Muscle layer of duodenum (tissue), 2 donors: ENCODE measurements at regions not wholly inside any gene's neighbourhood (a gene's known extent, or its start where the extent isn't known, plus 50 kb on each side); places are given as distances from the start of the nearest gene placed in this dataset.
"Not testable (repeated sequence)": the region's sequence is repeated elsewhere in the genome, so short reads cannot be mapped to it uniquely, and the experiment has no call there.

Source experiments
- H3K27ac ChIP-seq: one replicate; pipeline ENCODE4 v1.7.0; 2013; ENCODE audit warnings: mild to moderate bottlenecking, low read length
- H3K27me3 ChIP-seq: one replicate; pipeline ENCODE4 v1.7.0; 2013; ENCODE audit warnings: low read depth, mild to moderate bottlenecking, control low read depth, low read length
- H3K36me3 ChIP-seq, 2 donors: one replicate each; pipeline ENCODE4 v1.7.0; 2013; ENCODE audit warnings: low read length in 2 of 2, control low read depth in 1 of 2, mild to moderate bottlenecking in 1 of 2; ENCODE audit not compliant: insufficient read depth in 2 of 2, control insufficient read depth in 1 of 2
- H3K4me1 ChIP-seq, 2 donors: one replicate each; pipeline ENCODE4 v1.7.0; 2013; ENCODE audit warnings: low read length in 2 of 2, mild to moderate bottlenecking in 2 of 2, control low read depth in 1 of 2, moderate library complexity in 1 of 2; ENCODE audit not compliant: insufficient read depth in 2 of 2, control insufficient read depth in 1 of 2
- H3K4me3 ChIP-seq, 2 donors: one replicate each; pipeline ENCODE4 v1.7.0; 2013; ENCODE audit warnings: low read length in 2 of 2, low read depth in 1 of 2, mild to moderate bottlenecking in 1 of 2
- H3K9me3 ChIP-seq, 2 donors: one replicate each; pipeline ENCODE4 v1.7.0; 2013; ENCODE audit warnings: low read length in 2 of 2, control low read depth in 1 of 2, mild to moderate bottlenecking in 1 of 2; ENCODE audit not compliant: control insufficient read depth in 1 of 2
- donor health status: healthy.

DNA sequence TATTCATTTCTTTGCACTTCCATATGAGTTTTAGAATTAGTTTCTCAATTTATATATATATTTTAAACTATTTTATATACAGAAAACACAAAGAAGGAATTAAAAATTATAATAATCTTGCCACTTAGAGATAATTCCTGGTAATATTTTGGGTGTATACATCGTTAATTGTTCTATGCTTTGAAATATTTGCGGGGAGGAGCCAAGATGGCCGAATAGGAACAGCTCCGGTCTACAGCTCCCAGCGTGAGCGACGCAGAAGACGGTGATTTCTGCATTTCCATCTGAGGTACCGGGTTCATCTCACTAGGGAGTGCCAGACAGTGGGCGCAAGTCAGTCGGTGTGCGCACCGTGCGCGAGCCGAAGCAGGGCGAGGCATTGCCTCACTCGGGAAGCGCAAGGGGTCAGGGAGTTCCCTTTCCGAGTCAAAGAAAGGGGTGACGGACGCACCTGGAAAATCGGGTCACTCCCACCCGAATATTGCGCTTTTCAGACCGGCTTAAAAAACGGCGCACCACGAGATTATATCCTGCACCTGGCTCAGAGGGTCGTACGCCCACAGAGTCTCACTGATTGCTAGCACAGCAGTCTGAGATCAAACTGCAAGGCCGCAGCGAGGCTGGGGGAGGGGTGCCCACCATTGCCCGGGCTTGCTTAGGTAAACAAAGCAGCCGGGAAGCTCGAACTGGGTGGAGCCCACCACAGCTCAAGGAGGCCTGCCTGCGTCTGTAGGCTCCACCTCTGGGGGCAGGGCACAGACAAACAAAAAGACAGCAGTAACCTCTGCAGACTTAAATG, 197.1 kb upstream of the HAAO start:
- H3K4me1 ChIP-seq, H3K27ac ChIP-seq, H3K27me3 ChIP-seq, H3K4me3 ChIP-seq, H3K36me3 ChIP-seq, H3K9me3 ChIP-seq: not testable (repeated sequence)

GRCh38 chr2:42988055-42988454, 195.7 kb upstream of the HAAO start:
- not testable (repeated sequence) for H3K27me3 ChIP-seq, H3K4me3 ChIP-seq, H3K4me1 ChIP-seq, H3K27ac ChIP-seq, H3K36me3 ChIP-seq, H3K9me3 ChIP-seq

DNA sequence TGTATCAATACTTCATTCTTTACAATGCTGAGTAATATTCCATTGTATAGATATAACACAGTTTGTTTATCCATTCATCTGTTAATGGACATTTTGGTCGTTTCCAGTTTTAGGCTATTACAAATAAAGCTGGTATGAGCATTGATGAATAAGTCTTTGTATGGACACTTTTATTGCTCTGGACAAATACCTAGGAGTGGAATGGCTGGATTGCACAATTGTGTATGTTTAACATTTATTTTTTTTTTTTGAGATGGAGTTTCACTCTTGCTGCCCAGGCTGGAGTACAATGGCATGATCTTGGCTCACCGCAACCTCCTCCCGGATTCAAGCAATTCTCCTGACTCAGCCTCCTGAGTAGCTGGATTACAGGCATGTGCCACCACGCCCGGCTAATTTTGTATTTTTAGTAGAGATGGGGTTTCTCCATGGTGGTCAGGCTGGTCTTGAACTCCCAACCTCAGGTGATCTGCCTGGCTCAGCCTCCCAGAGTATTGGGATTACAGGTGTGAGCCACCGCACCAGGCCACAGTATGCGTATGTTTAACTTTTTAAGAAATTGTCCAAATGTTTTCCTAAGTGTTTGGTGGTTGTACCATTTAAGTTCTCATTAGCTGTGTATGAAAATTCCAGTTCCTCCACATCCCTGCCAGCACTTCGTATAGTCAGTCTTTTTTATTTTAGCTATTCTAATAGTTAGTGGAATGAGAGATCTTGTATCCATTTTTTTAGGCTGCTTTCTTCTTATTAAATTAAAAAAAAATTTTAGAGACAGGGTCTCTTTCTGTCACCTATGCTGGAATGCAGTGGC, 194.9 kb upstream of the HAAO start:
- Histone ChIP-seq H3K4me3 (no peak overlapping the region), H3K4me1 (no peaks in the 10 kb centered on the region), H3K9me3 (no peaks in the 10 kb centered on the region), H3K36me3 (no peaks in the 10 kb centered on the region), H3K27me3 (no peaks in the 10 kb centered on the region), H3K27ac (no peak overlapping the region)

DNA sequence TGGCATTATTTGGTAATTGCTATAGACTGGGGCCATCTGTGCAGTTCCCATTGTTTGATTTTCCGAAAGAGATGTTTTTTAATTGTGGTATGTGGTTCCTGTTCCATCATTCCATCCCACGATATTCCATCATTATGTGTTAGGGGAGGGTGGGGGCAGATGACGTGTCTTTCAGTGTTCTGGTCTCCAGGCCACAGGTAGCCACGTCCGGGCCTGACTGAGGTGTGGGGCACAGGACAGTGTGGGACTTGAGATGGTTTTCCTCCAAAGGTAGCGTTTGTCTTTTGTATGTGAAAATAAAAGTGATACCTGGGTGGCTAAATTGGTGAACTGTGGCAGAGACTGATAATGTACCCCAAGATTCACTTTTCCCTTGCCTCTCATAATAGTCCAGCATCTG, 192.2 kb upstream of the HAAO start:
- no peaks in the 10 kb centered on the region for H3K9me3 ChIP-seq
- H3K4me3 ChIP-seq: no peak overlapping the region
- no peak overlapping the region for H3K27ac ChIP-seq
- H3K36me3 ChIP-seq: no peaks in the 10 kb centered on the region
- no peaks in the 10 kb centered on the region for H3K4me1 ChIP-seq
- no peaks in the 10 kb centered on the region for H3K27me3 ChIP-seq

GRCh38 chr2:42984081-42984480, 191.7 kb upstream of the HAAO start:
- no peaks in the 10 kb centered on the region for H3K27me3 ChIP-seq
- H3K36me3 ChIP-seq: no peaks in the 10 kb centered on the region
- no peaks in the 10 kb centered on the region for H3K4me1 ChIP-seq
- H3K9me3 ChIP-seq: no peaks in the 10 kb centered on the region
- no peak overlapping the region for H3K4me3 ChIP-seq
- no peak overlapping the region for H3K27ac ChIP-seq

GRCh38 chr2:42980764-42981416, 188.5 kb upstream of the HAAO start:
- Histone ChIP-seq H3K27me3 (no peaks in the 10 kb centered on the region), H3K27ac (no peak overlapping the region), H3K9me3 (no peaks in the 10 kb centered on the region), H3K4me1 (no peaks in the 10 kb centered on the region), H3K36me3 (no peaks in the 10 kb centered on the region), H3K4me3 (no peak overlapping the region)

DNA sequence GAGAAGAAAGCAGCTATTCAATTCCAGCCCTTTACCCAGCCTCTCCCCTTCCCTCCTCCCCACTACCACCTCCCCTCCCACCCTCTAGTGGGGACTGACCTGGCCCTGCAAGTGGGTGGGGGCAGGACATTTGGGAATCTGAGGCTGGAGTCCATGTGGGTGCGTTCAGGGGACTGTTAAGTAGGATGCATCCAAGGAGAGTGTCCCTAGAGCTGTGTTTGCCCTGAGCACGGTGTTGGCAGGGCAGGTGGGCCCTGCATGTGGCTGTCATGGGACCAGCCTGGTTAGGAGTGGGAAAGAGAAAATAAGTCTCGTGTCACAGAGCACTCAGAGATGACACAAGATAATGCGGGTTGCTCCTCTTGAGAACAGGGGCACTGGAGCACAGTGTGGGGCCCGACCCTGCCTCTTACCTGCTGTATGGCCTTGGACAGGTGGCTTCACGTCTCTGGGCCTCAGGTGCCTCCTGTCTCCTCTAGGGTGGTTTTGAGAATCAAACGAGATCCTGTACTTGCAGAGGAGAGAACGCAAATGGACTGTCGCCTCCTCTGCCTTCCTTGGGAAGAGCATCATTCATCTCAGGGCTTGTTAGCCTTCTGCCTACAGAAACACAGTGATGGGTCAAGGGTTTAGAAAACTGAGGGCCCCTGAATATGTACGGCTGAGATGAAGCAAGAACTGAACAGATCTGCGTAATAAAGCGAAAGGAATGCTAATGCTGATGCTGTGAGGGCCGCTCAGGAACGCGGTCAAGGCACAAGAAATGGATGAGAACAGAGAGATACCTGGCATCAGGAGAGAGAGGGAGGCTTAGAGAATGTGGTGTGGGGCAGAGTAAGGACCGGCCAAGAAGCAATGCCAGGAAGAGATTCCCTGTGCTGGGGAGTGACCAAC, 187.7 kb upstream of the HAAO start:
- Histone ChIP-seq H3K27me3 (no peaks in the 10 kb centered on the region), H3K27ac (no peak overlapping the region), H3K4me1 (no peaks in the 10 kb centered on the region), H3K4me3 (no peak overlapping the region), H3K9me3 (no peaks in the 10 kb centered on the region), H3K36me3 (no peaks in the 10 kb centered on the region)

DNA sequence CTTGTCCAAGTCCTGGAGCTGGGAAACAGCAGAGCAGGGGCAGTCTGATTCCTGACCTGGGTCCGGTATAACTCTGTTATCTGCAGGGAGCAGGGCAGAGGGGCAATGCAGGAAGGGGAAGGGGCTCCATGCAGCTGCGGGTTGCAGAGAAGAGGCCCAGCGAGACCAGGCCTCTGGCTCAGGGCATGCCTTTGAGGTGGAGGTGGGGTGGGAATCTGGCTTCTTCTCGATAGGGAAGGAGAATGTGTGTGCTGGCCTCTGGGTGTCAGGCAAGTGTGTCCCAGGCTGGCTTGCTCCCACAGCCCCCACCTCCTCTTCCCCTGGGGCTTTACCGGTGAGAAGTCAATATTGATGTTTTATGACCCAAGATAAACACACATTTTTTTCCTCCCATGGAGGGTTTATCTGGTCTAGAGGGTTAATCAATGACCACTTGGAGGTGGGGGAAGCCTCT, 187.1 kb upstream of the HAAO start:
- no peak overlapping the region for H3K4me3 ChIP-seq
- H3K27me3 ChIP-seq: no peaks in the 10 kb centered on the region
- peaks cover 5 to 6% of the 10 kb centered on the region in 2 donors for H3K4me1 ChIP-seq
- H3K36me3 ChIP-seq: no peaks in the 10 kb centered on the region
- H3K27ac ChIP-seq: peak overlapping the region; percentile 27
- H3K9me3 ChIP-seq: no peaks in the 10 kb centered on the region

DNA sequence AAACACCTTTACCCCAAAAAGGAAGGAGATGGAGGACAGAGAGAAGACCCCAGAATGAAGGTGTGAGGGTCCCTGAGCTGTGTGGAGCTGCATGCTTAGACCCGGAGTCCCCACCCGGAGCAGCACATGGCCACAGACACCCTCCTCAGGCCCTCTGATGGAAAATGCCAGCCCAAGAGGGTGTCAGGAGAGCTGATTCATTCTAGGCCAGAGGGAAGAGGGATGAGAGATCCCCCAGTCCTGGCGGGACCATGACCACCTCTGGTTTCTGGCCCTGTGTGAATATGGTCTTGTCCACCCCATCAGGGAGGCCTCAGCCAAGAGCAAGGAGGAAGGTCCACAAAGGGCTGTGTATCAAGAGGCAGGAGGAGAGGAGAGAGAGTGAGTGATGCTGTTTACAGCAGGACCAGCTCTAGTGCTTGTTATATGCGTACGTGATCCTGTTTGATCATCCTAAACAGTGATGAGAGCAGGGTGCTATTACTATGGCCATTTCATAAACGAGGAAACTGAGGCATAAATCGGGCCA, 186.6 kb upstream of the HAAO start:
- Histone ChIP-seq H3K9me3 (no peaks in the 10 kb centered on the region), H3K27ac (peak overlapping the region; percentile 27), H3K4me3 (no peak overlapping the region), H3K27me3 (no peaks in the 10 kb centered on the region), H3K4me1 (peaks cover 10 to 11% of the 10 kb centered on the region in 2 donors), H3K36me3 (no peaks in the 10 kb centered on the region)

GRCh38 chr2:42978175-42978886, 185.9 kb upstream of the HAAO start:
- H3K27me3 ChIP-seq: no peaks in the 10 kb centered on the region
- no peaks in the 10 kb centered on the region for H3K9me3 ChIP-seq
- no peaks in the 10 kb centered on the region for H3K36me3 ChIP-seq
- peaks cover 15 to 16% of the 10 kb centered on the region in 2 donors for H3K4me1 ChIP-seq
- no peak overlapping the region for H3K27ac ChIP-seq
- H3K4me3 ChIP-seq: no peak overlapping the region
